ENCODE measurements at regions not wholly inside any gene's neighbourhood (a gene's known extent, or its start where the extent isn't known, plus 50 kb on each side); places are given as distances from the start of the nearest gene placed in this dataset.

- ChIA-PET CTCF (interaction anchor here (0.6 to 1.0 kb wide), 2 partner anchors 12 to 484 kb away, joined by 3 to 4 read pairs; no protein-coding TSS in a partner anchor), POLR2A (no interaction called here)
- peaks cover 11% of the 10 kb centered on the region for H3K4me1 Mint-ChIP-seq
- H3K27me3 Mint-ChIP-seq = peaks cover 4% of the 10 kb centered on the region
- DNase-seq = peak; percentile 41
- no peak for ATAC-seq
- H3K4me3 Mint-ChIP-seq = peak overlapping the region; percentile 45
- peak overlapping the region; percentile 47 for H3K27ac Mint-ChIP-seq
- no peaks in the 10 kb centered on the region for H3K9me3 Mint-ChIP-seq (ENCODE audit: low read depth)
- H3K36me3 Mint-ChIP-seq (ENCODE audit: low read depth) = no peaks in the 10 kb centered on the region
- intact Hi-C loops (cut with DNase I, micrococcal nuclease) = loop anchor here in 1 of 2 experiments (2.0 kb wide), 1 partner anchor 33 kb away; no protein-coding TSS in a partner anchor
Measured at GRCh38 chr16:85335584-85336491, 223.6 kb upstream of the CIBAR2 start.

- DNase-seq (no peak), ATAC-seq (no peak)
- Mint-ChIP-seq H3K36me3 (ENCODE audit: low read depth) (no peaks in the 10 kb centered on the region), H3K27ac (no peak overlapping the region), H3K4me1 (peaks cover 11% of the 10 kb centered on the region), H3K4me3 (no peak overlapping the region), H3K27me3 (peaks cover 4% of the 10 kb centered on the region), H3K9me3 (ENCODE audit: low read depth) (no peaks in the 10 kb centered on the region)
- CTCF ChIA-PET = interaction anchor here (0.5 kb wide), 1 partner anchor 11 kb away, joined by 5 read pairs; no protein-coding TSS in a partner anchor
- POLR2A ChIA-PET = no interaction called here
- intact Hi-C loops (cut with DNase I, micrococcal nuclease) = no loop called here
Measured at GRCh38 chr16:85337910-85338637, 225.8 kb upstream of the CIBAR2 start.

GRCh38 chr16:85338638-85338982, 226.3 kb upstream of the CIBAR2 start:
- no peaks in the 10 kb centered on the region for H3K9me3 Mint-ChIP-seq (ENCODE audit: low read depth)
- H3K36me3 Mint-ChIP-seq (ENCODE audit: low read depth) = no peaks in the 10 kb centered on the region
- ChIA-PET POLR2A (no interaction called here), CTCF (interaction anchor here (0.5 kb wide), 1 partner anchor 11 kb away, joined by 5 read pairs; no protein-coding TSS in a partner anchor)
- no peak overlapping the region for H3K27ac Mint-ChIP-seq
- H3K27me3 Mint-ChIP-seq = peaks cover 4% of the 10 kb centered on the region
- no peak overlapping the region for H3K4me3 Mint-ChIP-seq
- H3K4me1 Mint-ChIP-seq = peaks cover 11% of the 10 kb centered on the region
- intact Hi-C loops (cut with DNase I, micrococcal nuclease) = no loop called here
- no peak for DNase-seq
- no peak for ATAC-seq

DNA sequence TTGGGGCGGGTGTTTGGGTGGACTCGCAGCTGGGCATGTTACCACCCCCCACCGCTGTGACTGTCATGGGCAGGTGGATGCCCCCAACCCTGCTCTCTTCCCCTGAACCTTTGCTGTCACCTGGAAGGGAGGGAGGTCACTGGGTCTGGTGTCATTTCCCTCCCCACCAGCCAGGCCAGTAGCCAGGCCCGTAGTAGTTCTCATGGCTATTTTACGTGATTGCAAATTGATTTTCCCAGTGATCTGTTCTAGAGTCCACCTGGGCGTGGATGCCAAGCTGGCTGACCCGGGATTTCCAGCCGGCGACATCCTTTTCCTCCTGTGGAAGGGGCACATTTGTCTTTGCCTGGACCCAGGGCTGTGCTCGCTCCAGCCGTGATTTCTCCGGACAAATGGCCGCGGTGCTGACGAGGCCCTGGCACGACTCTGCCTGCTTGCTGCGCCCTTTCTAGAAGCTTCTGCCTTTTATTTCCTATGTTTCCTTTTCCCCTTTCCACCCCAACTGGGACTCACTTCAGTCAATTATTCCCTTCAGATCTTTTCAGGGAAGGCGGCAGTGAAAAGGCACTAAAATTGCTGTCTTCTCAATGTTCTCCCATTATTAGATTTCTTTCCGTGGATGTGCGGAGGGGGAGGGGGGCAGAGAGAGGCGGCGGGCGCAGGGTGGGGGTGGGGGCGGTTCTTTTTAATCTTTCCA, 226.9 kb upstream of the CIBAR2 start:
- ChIA-PET CTCF (interaction anchor here (0.5 kb wide), 1 partner anchor 10 kb away, joined by 5 read pairs; no protein-coding TSS in a partner anchor), POLR2A (no interaction called here)
- no peak overlapping the region for H3K4me3 Mint-ChIP-seq
- H3K27ac Mint-ChIP-seq = no peak overlapping the region
- H3K27me3 Mint-ChIP-seq = peaks cover 4% of the 10 kb centered on the region
- no peak for DNase-seq
- intact Hi-C loops (cut with DNase I, micrococcal nuclease) = no loop called here
- peaks cover 11% of the 10 kb centered on the region for H3K4me1 Mint-ChIP-seq
- no peaks in the 10 kb centered on the region for H3K9me3 Mint-ChIP-seq (ENCODE audit: low read depth)
- no peaks in the 10 kb centered on the region for H3K36me3 Mint-ChIP-seq (ENCODE audit: low read depth)
- no peak for ATAC-seq

GRCh38 chr16:85341972-85342695, 229.9 kb upstream of the CIBAR2 start:
- ChIA-PET CTCF (interaction anchor here (0.5 to 1.0 kb wide), 5 partner anchors 11 to 237 kb away, joined by 3 to 4 read pairs (median 3); no protein-coding TSS in a partner anchor), POLR2A (no interaction called here)
- Mint-ChIP-seq H3K9me3 (ENCODE audit: low read depth) (no peaks in the 10 kb centered on the region), H3K4me3 (no peak overlapping the region), H3K36me3 (ENCODE audit: low read depth) (no peaks in the 10 kb centered on the region), H3K27ac (no peak overlapping the region), H3K27me3 (no peaks in the 10 kb centered on the region), H3K4me1 (no peaks in the 10 kb centered on the region)
- DNase-seq (no peak), ATAC-seq (no peak)
- intact Hi-C loops (cut with DNase I, micrococcal nuclease) = no loop called here

DNA sequence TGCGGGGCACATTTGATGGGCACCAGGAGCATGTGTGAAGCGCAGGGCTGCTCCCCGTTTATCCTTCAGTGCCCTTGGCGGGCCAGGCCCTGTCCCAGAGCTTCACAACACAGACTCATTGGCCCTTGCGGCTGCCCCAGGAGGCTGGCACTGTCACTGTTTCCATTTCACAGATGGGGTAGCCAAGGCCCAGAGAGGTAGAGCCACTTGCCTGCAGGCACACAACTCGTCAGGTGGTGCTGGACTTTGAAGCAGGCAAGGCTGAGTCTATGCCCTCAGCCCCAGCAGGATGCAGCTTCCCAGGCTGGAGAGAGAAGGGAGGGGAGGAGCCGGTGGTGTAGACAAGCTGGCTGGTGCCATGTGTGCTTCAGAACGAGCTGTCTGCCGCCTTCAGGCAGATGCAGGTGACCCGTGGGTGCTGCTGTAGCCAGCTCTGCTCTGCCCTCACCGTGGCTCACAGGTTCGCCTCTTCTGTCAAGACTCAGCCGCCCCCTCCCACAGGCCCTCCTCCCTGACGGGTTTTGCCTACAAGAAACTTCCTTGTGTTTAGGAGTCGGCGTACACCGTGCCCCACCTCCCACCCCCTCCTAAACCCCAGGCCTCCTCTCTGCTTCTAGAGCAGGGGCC, 232.3 kb upstream of the CIBAR2 start:
- Mint-ChIP-seq H3K9me3 (ENCODE audit: low read depth) (no peaks in the 10 kb centered on the region), H3K27me3 (no peaks in the 10 kb centered on the region), H3K4me3 (no peak overlapping the region), H3K36me3 (ENCODE audit: low read depth) (no peaks in the 10 kb centered on the region), H3K27ac (no peak overlapping the region), H3K4me1 (no peaks in the 10 kb centered on the region)
- intact Hi-C loops (cut with DNase I, micrococcal nuclease) = no loop called here
- DNase-seq (no peak), ATAC-seq (no peak)
- CTCF ChIA-PET = interaction anchor here (0.6 to 1.5 kb wide), 2 partner anchors 48 to 124 kb away, joined by 3 read pairs; no protein-coding TSS in a partner anchor
- POLR2A ChIA-PET = no interaction called here

DNA sequence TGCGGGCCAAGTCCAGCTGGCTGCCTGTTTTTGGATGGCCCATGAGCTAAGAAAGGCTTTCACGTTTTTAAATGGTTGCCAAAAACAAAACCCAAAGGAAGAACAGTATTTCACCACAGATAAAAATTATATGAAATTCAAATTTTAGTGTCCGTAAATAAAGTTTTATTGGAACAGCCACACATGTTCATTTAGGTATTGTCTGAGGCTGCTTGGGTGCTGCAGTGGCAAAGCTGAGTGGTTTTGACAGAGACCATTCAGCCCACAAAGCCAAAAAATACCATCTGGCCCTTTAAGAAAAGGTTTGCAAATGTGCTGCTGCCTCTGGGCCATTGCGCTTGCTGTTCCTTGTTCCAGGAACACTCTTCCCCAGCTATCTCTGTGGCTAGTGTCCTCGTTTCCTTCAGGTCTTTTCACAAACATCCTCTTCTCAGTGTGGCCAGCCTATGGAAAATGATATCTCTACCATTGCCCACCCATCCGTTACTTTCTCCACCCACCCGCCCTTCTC, 232.9 kb upstream of the CIBAR2 start:
- ATAC-seq (no peak), DNase-seq (no peak)
- Mint-ChIP-seq H3K9me3 (ENCODE audit: low read depth) (no peaks in the 10 kb centered on the region), H3K4me1 (no peaks in the 10 kb centered on the region), H3K4me3 (no peak overlapping the region), H3K36me3 (ENCODE audit: low read depth) (no peaks in the 10 kb centered on the region), H3K27me3 (no peaks in the 10 kb centered on the region), H3K27ac (no peak overlapping the region)
- intact Hi-C loops (cut with DNase I, micrococcal nuclease) = no loop called here
- POLR2A ChIA-PET = no interaction called here
- CTCF ChIA-PET = interaction anchor here (0.6 kb wide), 1 partner anchor 123 kb away, joined by 3 read pairs; no protein-coding TSS in a partner anchor

- no peak overlapping the region for H3K4me3 Mint-ChIP-seq
- POLR2A ChIA-PET = no interaction called here
- H3K27me3 Mint-ChIP-seq = no peaks in the 10 kb centered on the region
- H3K9me3 Mint-ChIP-seq (ENCODE audit: low read depth) = no peaks in the 10 kb centered on the region
- CTCF ChIA-PET = interaction anchor here (1.0 to 1.1 kb wide), 2 partner anchors 49 to 70 kb away, joined by 3 read pairs; no protein-coding TSS in a partner anchor
- DNase-seq = no peak
- no peaks in the 10 kb centered on the region for H3K4me1 Mint-ChIP-seq
- ATAC-seq = no peak
- no peaks in the 10 kb centered on the region for H3K36me3 Mint-ChIP-seq (ENCODE audit: low read depth)
- intact Hi-C loops (cut with DNase I, micrococcal nuclease) = no loop called here
- H3K27ac Mint-ChIP-seq = no peak overlapping the region
Measured at GRCh38 chr16:85346404-85347212, 234.3 kb upstream of the CIBAR2 start.

DNA sequence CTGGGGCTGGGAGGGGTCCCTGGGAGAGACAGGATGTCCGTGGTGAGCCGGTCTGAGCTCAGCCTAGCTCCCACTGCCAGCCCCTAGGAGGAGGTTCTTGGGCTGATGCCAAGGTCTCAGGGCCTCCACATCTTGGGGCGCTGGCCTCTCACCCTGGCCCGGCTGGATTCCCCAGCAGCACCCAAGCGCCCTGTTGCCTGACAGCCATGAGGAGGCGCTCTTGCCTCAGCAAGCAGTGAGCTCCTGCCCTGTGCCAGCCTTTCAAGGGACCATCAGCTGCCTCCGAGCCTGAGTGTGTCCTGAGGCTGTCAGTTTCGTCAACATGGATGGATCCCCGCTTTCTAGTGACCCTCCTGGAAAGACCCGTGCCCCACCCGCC, 234.9 kb upstream of the CIBAR2 start:
- no peak overlapping the region for H3K4me3 Mint-ChIP-seq
- no peaks in the 10 kb centered on the region for H3K27me3 Mint-ChIP-seq
- no peaks in the 10 kb centered on the region for H3K4me1 Mint-ChIP-seq
- ATAC-seq (no peak), DNase-seq (peak; percentile 47)
- intact Hi-C loops (cut with DNase I, micrococcal nuclease) = no loop called here
- no peaks in the 10 kb centered on the region for H3K9me3 Mint-ChIP-seq (ENCODE audit: low read depth)
- ChIA-PET CTCF (interaction anchor here (0.5 to 1.2 kb wide), 8 partner anchors 11 to 269 kb away, joined by 3 to 4 read pairs (median 3); no protein-coding TSS in a partner anchor), POLR2A (interaction anchor here (0.6 kb wide), 1 partner anchor 745 kb away, joined by 4 read pairs; no protein-coding TSS in a partner anchor)
- no peaks in the 10 kb centered on the region for H3K36me3 Mint-ChIP-seq (ENCODE audit: low read depth)
- no peak overlapping the region for H3K27ac Mint-ChIP-seq
